Naive thymus-derived CD8-positive, alpha-beta T cell (primary cell): ENCODE measurements at regions not wholly inside any gene's neighbourhood (a gene's known extent, or its start where the extent isn't known, plus 50 kb on each side); places are given as distances from the start of the nearest gene placed in this dataset.

Experiments used
- ATAC-seq, 2 donors: fragments of 150-1000 bp; cut with Tn5 transposase in 1 of 2; sonication (Bioruptor Pico), chemical (Tn5 transposase) in 1 of 2; 1 replicate in 1 of 2; 2 replicates in 1 of 2; pipeline ENCODE4 v1.10.0; 2021; ENCODE audit warnings: mild to moderate bottlenecking in 2 of 2, moderate library complexity in 2 of 2
- POLR2A ChIA-PET: fragments of 350-600 bp; sonication (Branson Sonifier 250); formaldehyde crosslinking; loops from one replicate; lab custom pipeline; 2021; ENCODE audit warnings: antibody characterized with exemption; lab: Charles Lee
- DNase-seq, 10 donors: peaks; one replicate each; pipeline versions ENCODE4 v3.0.0 to v3.0.0-alpha.2; 2020 to 2022
- H3K27ac Mint-ChIP-seq, 10 donors: one replicate each; pipeline ENCODE4 v1.8.0; 2020 to 2022; ENCODE audit warnings: mild to moderate bottlenecking in 10 of 10, mixed read lengths in 10 of 10, moderate library complexity in 4 of 10, inconsistent platforms in 1 of 10
- H3K27me3 Mint-ChIP-seq, 5 donors: one replicate each; pipeline ENCODE4 v1.8.0; 2021 to 2022; ENCODE audit warnings: mixed read lengths in 5 of 5
- H3K36me3 Mint-ChIP-seq, 3 donors: one replicate each; pipeline ENCODE4 v1.8.0; 2020 to 2022; ENCODE audit warnings: mixed read lengths in 3 of 3, mild to moderate bottlenecking in 2 of 3, inconsistent platforms in 1 of 3
- H3K4me1 Mint-ChIP-seq, 4 donors: one replicate each; pipeline ENCODE4 v1.8.0; 2021 to 2022; ENCODE audit warnings: mixed read lengths in 4 of 4
- H3K4me3 Mint-ChIP-seq, 10 donors: one replicate each; pipeline ENCODE4 v1.8.0; 2020 to 2022; ENCODE audit warnings: mild to moderate bottlenecking in 10 of 10, mixed read lengths in 10 of 10, moderate library complexity in 6 of 10, inconsistent platforms in 1 of 10
- H3K9me3 Mint-ChIP-seq, 9 donors: one replicate each; pipeline ENCODE4 v1.8.0; 2020 to 2022; ENCODE audit warnings: mixed read lengths in 9 of 9, mild to moderate bottlenecking in 3 of 9, inconsistent platforms in 1 of 9, moderate library complexity in 1 of 9

DNA sequence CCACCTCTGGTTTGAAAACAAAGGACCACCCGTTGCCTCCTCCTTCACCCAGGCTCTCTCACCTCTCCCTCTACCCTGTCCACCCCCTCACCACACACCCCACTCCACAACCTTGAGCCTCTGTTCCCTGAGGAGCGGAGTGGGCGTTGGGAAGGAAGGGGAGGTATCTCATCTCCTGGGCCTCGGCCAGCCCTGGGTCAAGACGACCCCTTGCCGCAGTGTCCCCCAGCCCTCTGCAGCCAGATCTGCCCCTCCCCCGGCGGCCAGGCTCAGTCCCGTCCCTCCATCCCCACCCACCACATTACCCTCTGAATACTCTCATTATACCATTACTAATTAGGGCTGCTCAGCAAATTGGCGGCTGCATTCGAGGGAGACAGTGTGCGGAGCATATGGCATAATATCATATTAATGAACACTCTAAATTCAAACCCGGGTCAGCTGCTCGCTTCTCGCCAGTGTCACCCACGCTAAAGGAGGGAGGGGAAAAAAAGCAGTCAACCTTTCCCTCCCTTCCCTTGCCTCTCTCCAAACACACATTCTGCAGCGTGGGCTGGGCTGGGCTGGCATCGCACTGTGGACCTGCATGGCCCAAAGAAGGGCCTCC lies 123.2 kb upstream of the LHX1 start:
- ATAC-seq (no peak), DNase-seq (no peak)
- H3K27me3 Mint-ChIP-seq: peaks cover 26 to 83% (median 71%) of the 10 kb centered on the region in 5 donors
- POLR2A ChIA-PET: no interaction called here
- H3K36me3 Mint-ChIP-seq: no peaks in the 10 kb centered on the region
- no peak overlapping the region for H3K4me3 Mint-ChIP-seq
- peak overlapping the region in 1 of 10 donors; percentile 46 for H3K27ac Mint-ChIP-seq
- peaks cover 0 to 5% (median 0%) of the 10 kb centered on the region in 4 donors for H3K4me1 Mint-ChIP-seq
- no peaks in the 10 kb centered on the region for H3K9me3 Mint-ChIP-seq

DNA sequence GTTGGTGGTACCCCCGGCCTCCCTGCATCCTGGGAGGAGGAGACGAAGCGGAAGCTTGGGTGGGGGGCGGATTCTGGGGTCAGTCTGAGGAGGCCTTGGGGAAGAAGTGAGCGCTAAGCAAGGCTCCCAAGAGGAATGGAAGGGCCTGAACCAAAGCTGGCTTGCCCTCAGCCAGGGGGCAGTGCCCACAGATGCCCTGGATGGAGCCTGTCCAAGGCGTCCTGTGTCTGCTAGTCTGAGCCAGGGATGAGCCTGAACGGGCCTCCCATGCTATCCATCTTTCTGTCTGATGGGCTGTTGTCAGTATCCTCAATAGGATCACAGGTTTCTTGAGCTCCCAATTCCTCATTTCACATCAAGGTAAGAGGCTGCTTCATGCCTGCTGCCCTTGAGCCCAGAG lies 122.3 kb upstream of the LHX1 start:
- DNase-seq: no peak
- Mint-ChIP-seq H3K4me1 (peaks cover 0 to 5% (median 0%) of the 10 kb centered on the region in 4 donors), H3K9me3 (no peaks in the 10 kb centered on the region), H3K27me3 (peaks cover 23 to 83% (median 66%) of the 10 kb centered on the region in 5 donors), H3K27ac (peak overlapping the region in 1 of 10 donors; percentile 9), H3K4me3 (no peak overlapping the region), H3K36me3 (no peaks in the 10 kb centered on the region)
- no peak for ATAC-seq
- POLR2A ChIA-PET: no interaction called here

- POLR2A ChIA-PET: no interaction called here
- Mint-ChIP-seq H3K4me1 (peaks cover 0 to 5% (median 0%) of the 10 kb centered on the region in 4 donors), H3K36me3 (no peaks in the 10 kb centered on the region), H3K27ac (no peak overlapping the region), H3K9me3 (no peaks in the 10 kb centered on the region), H3K27me3 (peaks cover 22 to 79% (median 59%) of the 10 kb centered on the region in 5 donors), H3K4me3 (no peak overlapping the region)
- ATAC-seq (no peak), DNase-seq (no peak)
These were observed 120.9 kb upstream of the LHX1 start for GRCh38 chr17:36816214-36816906.

- Mint-ChIP-seq H3K9me3 (no peaks in the 10 kb centered on the region), H3K27me3 (peaks cover 16 to 78% (median 59%) of the 10 kb centered on the region in 5 donors), H3K27ac (no peak overlapping the region), H3K36me3 (no peaks in the 10 kb centered on the region), H3K4me1 (peaks cover 0 to 5% (median 0%) of the 10 kb centered on the region in 4 donors), H3K4me3 (no peak overlapping the region)
- POLR2A ChIA-PET: no interaction called here
- ATAC-seq: no peak
- DNase-seq: no peak
These were observed 120.4 kb upstream of the LHX1 start for GRCh38 chr17:36816907-36817288.

- Mint-ChIP-seq H3K4me3 (no peak overlapping the region), H3K9me3 (no peaks in the 10 kb centered on the region), H3K36me3 (no peaks in the 10 kb centered on the region), H3K4me1 (peaks cover 0 to 5% (median 0%) of the 10 kb centered on the region in 4 donors), H3K27me3 (peaks cover 14 to 76% (median 55%) of the 10 kb centered on the region in 5 donors), H3K27ac (no peak overlapping the region)
- no peak for ATAC-seq
- no peak for DNase-seq
- POLR2A ChIA-PET: no interaction called here
These were observed 119.7 kb upstream of the LHX1 start for GRCh38 chr17:36817483-36818048.

- Mint-ChIP-seq H3K4me1 (peaks cover 0 to 5% (median 0%) of the 10 kb centered on the region in 4 donors), H3K27me3 (peaks cover 15 to 76% (median 49%) of the 10 kb centered on the region in 5 donors), H3K27ac (no peak overlapping the region), H3K9me3 (no peaks in the 10 kb centered on the region), H3K36me3 (no peaks in the 10 kb centered on the region), H3K4me3 (no peak overlapping the region)
- no peak for ATAC-seq
- POLR2A ChIA-PET: no interaction called here
- DNase-seq: no peak
These were observed 119.0 kb upstream of the LHX1 start for GRCh38 chr17:36818134-36818825.

- ATAC-seq: no peak
- H3K36me3 Mint-ChIP-seq: peaks cover 0 to 2% (median 0%) of the 10 kb centered on the region in 3 donors
- H3K9me3 Mint-ChIP-seq: no peaks in the 10 kb centered on the region
- no peak overlapping the region for H3K4me3 Mint-ChIP-seq
- H3K4me1 Mint-ChIP-seq: no peaks in the 10 kb centered on the region
- DNase-seq: no peak
- H3K27ac Mint-ChIP-seq: no peak overlapping the region
- H3K27me3 Mint-ChIP-seq: peaks cover 12 to 76% (median 48%) of the 10 kb centered on the region in 5 donors
- POLR2A ChIA-PET: no interaction called here
These were observed 113.2 kb upstream of the LHX1 start for GRCh38 chr17:36823850-36824677.

DNA sequence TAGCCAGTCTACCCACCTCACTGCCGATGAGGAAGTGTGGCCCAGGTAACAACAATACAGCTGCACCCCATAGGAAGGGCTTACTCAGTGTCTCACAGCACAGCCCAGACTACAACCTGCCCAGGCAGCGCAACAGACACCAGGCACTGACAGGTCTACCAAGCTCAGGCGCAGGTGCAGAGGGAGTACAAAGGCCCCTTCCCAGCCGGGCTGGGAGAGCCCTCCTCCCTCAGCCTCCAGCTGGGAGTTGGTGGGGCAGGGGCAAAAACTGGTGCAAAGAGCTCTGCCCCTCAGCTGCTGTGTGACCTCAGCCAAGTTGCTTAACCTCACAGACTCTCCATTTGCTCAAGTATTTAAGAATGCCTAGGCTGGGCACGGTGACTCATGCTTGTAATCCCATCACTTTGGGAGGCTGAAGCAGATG lies 112.6 kb upstream of the LHX1 start:
- Mint-ChIP-seq H3K4me3 (no peak overlapping the region), H3K27me3 (peaks cover 12 to 76% (median 47%) of the 10 kb centered on the region in 5 donors), H3K9me3 (no peaks in the 10 kb centered on the region), H3K27ac (no peak overlapping the region), H3K4me1 (no peaks in the 10 kb centered on the region), H3K36me3 (peaks cover 0 to 2% (median 0%) of the 10 kb centered on the region in 3 donors)
- no peak for ATAC-seq
- DNase-seq: no peak
- POLR2A ChIA-PET: no interaction called here

- no peak for DNase-seq
- H3K36me3 Mint-ChIP-seq: peaks cover 0 to 2% (median 0%) of the 10 kb centered on the region in 3 donors
- ATAC-seq: no peak
- no peaks in the 10 kb centered on the region for H3K4me1 Mint-ChIP-seq
- no peak overlapping the region for H3K27ac Mint-ChIP-seq
- H3K4me3 Mint-ChIP-seq: no peak overlapping the region
- POLR2A ChIA-PET: no interaction called here
- peaks cover 12 to 76% (median 47%) of the 10 kb centered on the region in 5 donors for H3K27me3 Mint-ChIP-seq
- no peaks in the 10 kb centered on the region for H3K9me3 Mint-ChIP-seq
These were observed 112.2 kb upstream of the LHX1 start for GRCh38 chr17:36825113-36825512.

DNA sequence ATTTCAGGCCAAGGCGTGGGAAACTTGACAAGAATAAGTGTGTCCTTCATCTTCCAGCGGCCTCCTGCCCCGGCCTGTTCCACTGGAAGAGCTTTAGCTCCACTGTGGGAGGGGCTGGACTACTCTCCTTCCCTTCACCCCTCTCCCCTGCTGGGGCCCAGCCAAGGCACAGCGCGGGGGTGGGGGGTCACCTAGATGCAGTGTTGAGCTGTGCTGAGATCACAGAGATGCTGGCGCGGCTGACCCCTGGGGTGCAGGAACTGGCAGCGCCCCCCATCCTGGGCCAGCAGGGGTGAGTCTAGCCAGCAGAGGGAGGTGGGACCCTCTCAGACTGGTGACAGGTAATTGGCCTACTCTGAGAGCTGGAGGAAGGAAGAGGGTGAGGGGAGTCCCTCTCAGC lies 111.8 kb upstream of the LHX1 start:
- peaks cover 0 to 2% (median 0%) of the 10 kb centered on the region in 3 donors for H3K36me3 Mint-ChIP-seq
- no peaks in the 10 kb centered on the region for H3K4me1 Mint-ChIP-seq
- POLR2A ChIA-PET: no interaction called here
- no peak overlapping the region for H3K4me3 Mint-ChIP-seq
- peaks cover 12 to 76% (median 46%) of the 10 kb centered on the region in 5 donors for H3K27me3 Mint-ChIP-seq
- no peaks in the 10 kb centered on the region for H3K9me3 Mint-ChIP-seq
- no peak for DNase-seq
- no peak overlapping the region for H3K27ac Mint-ChIP-seq
- no peak for ATAC-seq

DNA sequence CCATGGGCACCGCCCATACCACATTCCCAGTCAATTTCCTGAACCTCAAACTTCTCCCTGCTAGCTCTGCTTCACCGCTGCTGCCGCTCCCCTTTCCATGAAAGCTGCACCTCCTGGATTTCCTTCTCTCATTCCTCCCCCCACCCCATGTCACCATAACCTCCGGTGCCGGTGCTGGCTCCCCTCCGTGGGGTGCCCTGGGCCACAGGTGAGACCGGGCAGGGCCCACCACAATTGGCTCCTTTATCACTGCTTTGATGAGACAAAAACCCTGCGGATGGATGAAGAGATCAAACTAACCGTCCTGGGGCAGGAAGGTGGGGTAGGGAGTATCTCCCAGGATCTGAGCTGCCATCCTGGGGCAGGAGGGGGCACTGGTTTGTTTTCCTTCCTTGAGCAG lies 111.3 kb upstream of the LHX1 start:
- ATAC-seq: no peak
- no peak overlapping the region for H3K27ac Mint-ChIP-seq
- peaks cover 0 to 2% (median 0%) of the 10 kb centered on the region in 3 donors for H3K36me3 Mint-ChIP-seq
- H3K4me1 Mint-ChIP-seq: no peaks in the 10 kb centered on the region
- H3K4me3 Mint-ChIP-seq: no peak overlapping the region
- H3K9me3 Mint-ChIP-seq: no peaks in the 10 kb centered on the region
- POLR2A ChIA-PET: no interaction called here
- peaks cover 12 to 73% (median 43%) of the 10 kb centered on the region in 5 donors for H3K27me3 Mint-ChIP-seq
- no peak for DNase-seq

DNA sequence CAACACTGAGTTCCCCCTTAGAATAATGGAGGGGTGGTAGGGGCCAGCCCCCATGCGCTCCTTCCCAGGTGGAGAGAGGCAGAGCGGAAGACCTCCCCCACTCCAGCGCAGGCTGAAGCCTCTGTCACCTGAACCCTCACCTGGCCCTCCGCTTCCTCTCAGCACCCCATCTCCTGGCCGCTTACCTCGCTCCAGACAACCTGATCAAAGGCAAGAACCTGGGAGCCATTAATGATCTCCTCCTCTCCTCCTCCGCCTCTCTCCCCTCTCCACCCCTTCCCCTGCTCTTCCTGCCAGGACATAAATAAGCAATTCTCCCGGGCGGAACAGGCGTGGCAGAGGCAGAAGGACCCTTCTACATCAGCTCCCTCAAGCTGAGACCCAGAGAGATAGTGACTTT lies 110.2 kb upstream of the LHX1 start:
- no peaks in the 10 kb centered on the region for H3K9me3 Mint-ChIP-seq
- ATAC-seq (no peak), DNase-seq (no peak)
- no peak overlapping the region for H3K4me3 Mint-ChIP-seq
- H3K27ac Mint-ChIP-seq: no peak overlapping the region
- H3K27me3 Mint-ChIP-seq: peaks cover 11 to 62% (median 40%) of the 10 kb centered on the region in 5 donors
- H3K36me3 Mint-ChIP-seq: peaks cover 0 to 2% (median 0%) of the 10 kb centered on the region in 3 donors
- POLR2A ChIA-PET: no interaction called here
- no peaks in the 10 kb centered on the region for H3K4me1 Mint-ChIP-seq
